H9 (cell line): ENCODE measurements at regions not wholly inside any gene's neighbourhood (a gene's known extent, or its start where the extent isn't known, plus 50 kb on each side); places are given as distances from the start of the nearest gene placed in this dataset.

Source experiments
- DNase-seq: peaks from one replicate; pipeline ENCODE4 v3.0.0-alpha.2; 2017
- H2AFZ ChIP-seq: one replicate; pipeline ENCODE4 v1.6.1; 2013; ENCODE audit warnings: mild to moderate bottlenecking, low read length, control low read depth, moderate library complexity
- H2AK5ac ChIP-seq: 2 replicates; pipeline ENCODE4 v1.6.1; 2013; ENCODE audit warnings: low read length, control low read depth, mixed read lengths; ENCODE audit not compliant: insufficient read length
- H2BK120ac ChIP-seq: one replicate; pipeline ENCODE4 v1.6.1; 2013; ENCODE audit warnings: low read depth, mild to moderate bottlenecking, low read length, control low read depth, inconsistent platforms; ENCODE audit not compliant: poor library complexity, severe bottlenecking
- H2BK12ac ChIP-seq: 2 replicates; pipeline ENCODE4 v1.6.1; 2013; ENCODE audit warnings: low read length, control low read depth, mixed read lengths, low read depth; ENCODE audit not compliant: insufficient read length
- H2BK15ac ChIP-seq: 2 replicates; pipeline ENCODE4 v1.6.1; 2013; ENCODE audit warnings: low read depth, low read length, control low read depth
- H2BK20ac ChIP-seq: one replicate; pipeline ENCODE4 v1.6.1; 2013; ENCODE audit warnings: low read depth, mild to moderate bottlenecking, low read length, control low read depth, inconsistent platforms; ENCODE audit not compliant: poor library complexity, severe bottlenecking
- H2BK5ac ChIP-seq: 2 replicates; pipeline ENCODE4 v1.6.1; 2013; ENCODE audit warnings: low read length, control low read depth, mixed read lengths; ENCODE audit not compliant: insufficient read length
- H3K14ac ChIP-seq: 2 replicates; pipeline ENCODE4 v1.6.1; 2013; ENCODE audit warnings: low read length, control low read depth; ENCODE audit not compliant: insufficient read depth
- H3K18ac ChIP-seq: 2 replicates; pipeline ENCODE4 v1.6.1; 2013; ENCODE audit warnings: low read depth, mild to moderate bottlenecking, mixed read lengths, low read length, control low read depth; ENCODE audit not compliant: insufficient read length
- H3K23ac ChIP-seq: 2 replicates; pipeline ENCODE4 v1.6.1; 2013; ENCODE audit warnings: low read length, control low read depth, mixed read lengths, low read depth; ENCODE audit not compliant: insufficient read length
- H3K23me2 ChIP-seq: 2 replicates; pipeline ENCODE4 v1.6.1; 2013; ENCODE audit warnings: low read depth, mild to moderate bottlenecking, mixed read lengths, low read length, control low read depth; ENCODE audit not compliant: insufficient read length, poor library complexity, severe bottlenecking
- H3K27ac ChIP-seq: 2 replicates; pipeline ENCODE4 v1.5.1; 2013; ENCODE audit warnings: low read length, control low read depth, mixed read lengths, low read depth; ENCODE audit not compliant: insufficient read length
- H3K27me3 ChIP-seq: 2 replicates; pipeline ENCODE4 v1.6.1; 2013; ENCODE audit warnings: low read length, control low read depth, inconsistent platforms; ENCODE audit not compliant: insufficient read depth
- H3K4ac ChIP-seq: 2 replicates; pipeline ENCODE4 v1.6.1; 2013; ENCODE audit warnings: low read depth, mild to moderate bottlenecking, control low read depth, inconsistent platforms, low read length, moderate library complexity
- H3K4me1 ChIP-seq: 2 replicates; pipeline ENCODE4 v1.6.1; 2013; ENCODE audit warnings: low read length, control low read depth, inconsistent platforms; ENCODE audit not compliant: insufficient read depth
- H3K4me2 ChIP-seq: 2 replicates; pipeline ENCODE4 v1.6.1; 2013; ENCODE audit warnings: low read length, control low read depth, mixed read lengths; ENCODE audit not compliant: insufficient read length, insufficient read depth
- H3K56ac ChIP-seq: 2 replicates; pipeline ENCODE4 v1.6.1; 2013; ENCODE audit warnings: low read depth, mild to moderate bottlenecking, mixed read lengths, low read length, control low read depth; ENCODE audit not compliant: insufficient read length
- H3K79me1 ChIP-seq: 2 replicates; pipeline ENCODE4 v1.6.1; 2013; ENCODE audit warnings: low read depth, mild to moderate bottlenecking, moderate library complexity, low read length, control low read depth, inconsistent platforms; ENCODE audit not compliant: insufficient read depth, poor library complexity, severe bottlenecking
- H3K79me2 ChIP-seq: 2 replicates; pipeline ENCODE4 v1.6.1; 2013; ENCODE audit warnings: low read length, control low read depth, inconsistent platforms; ENCODE audit not compliant: insufficient read depth
- H3K9ac ChIP-seq: 2 replicates; pipeline ENCODE4 v1.6.1; 2013; ENCODE audit warnings: low read length, control low read depth, mixed read lengths; ENCODE audit not compliant: insufficient read length; ENCODE audit errors: extremely low read depth
- H3K9me3 ChIP-seq: one replicate; pipeline ENCODE4 v1.6.1; 2013; ENCODE audit warnings: low read depth, low read length, inconsistent platforms; ENCODE audit not compliant: control insufficient read depth
- H3T11ph ChIP-seq: one replicate; pipeline ENCODE4 v1.6.1; 2013; ENCODE audit warnings: mild to moderate bottlenecking, low read length, control low read depth, inconsistent platforms
- H4K20me1 ChIP-seq: one replicate; pipeline ENCODE4 v1.6.1; 2013; ENCODE audit not compliant: control insufficient read depth, insufficient read length, insufficient read depth
- H4K5ac ChIP-seq: 2 replicates; pipeline ENCODE4 v1.6.1; 2013; ENCODE audit warnings: low read depth, mild to moderate bottlenecking, mixed read lengths, low read length, control low read depth; ENCODE audit not compliant: insufficient read length
- H4K8ac ChIP-seq: replicated peaks from 2 replicates; pipeline ENCODE4 v1.6.1; 2013; ENCODE audit warnings: low read length, control low read depth, mixed read lengths, low read depth; ENCODE audit not compliant: insufficient read length
- H4K91ac ChIP-seq: 2 replicates; pipeline ENCODE4 v1.6.1; 2013; ENCODE audit warnings: low read depth, mild to moderate bottlenecking, moderate library complexity, mixed read lengths, low read length, control low read depth; ENCODE audit not compliant: insufficient read length
- H3K27ac Mint-ChIP-seq, 3 experiments: 2 replicates in 2 of 3; 3 replicates in 1 of 3; pipeline ENCODE4 v1.8.0; 2020 to 2021; ENCODE audit warnings: mixed read lengths in 3 of 3, mild to moderate bottlenecking in 1 of 3, moderate library complexity in 1 of 3
- H3K27me3 Mint-ChIP-seq: 2 replicates; pipeline ENCODE4 v1.8.0; 2021; ENCODE audit warnings: low read depth, mild to moderate bottlenecking, moderate library complexity, mixed read lengths
- H3K36me3 Mint-ChIP-seq, 3 experiments: 2 replicates in 2 of 3; 3 replicates in 1 of 3; pipeline ENCODE4 v1.8.0; 2020 to 2021; ENCODE audit warnings: low read depth in 3 of 3, mixed read lengths in 3 of 3; ENCODE audit not compliant: insufficient read depth in 1 of 3
- H3K4me1 Mint-ChIP-seq, 2 experiments: 2 replicates each; pipeline ENCODE4 v1.8.0; 2020; ENCODE audit warnings: mixed read lengths in 2 of 2
- H3K4me3 Mint-ChIP-seq, 2 experiments: 2 replicates in 1 of 2; 3 replicates in 1 of 2; pipeline ENCODE4 v1.8.0; 2020 to 2021; ENCODE audit warnings: mild to moderate bottlenecking in 2 of 2, mixed read lengths in 2 of 2, moderate library complexity in 1 of 2
- H3K9me3 Mint-ChIP-seq, 2 experiments: 2 replicates in 1 of 2; 3 replicates in 1 of 2; pipeline ENCODE4 v1.8.0; 2020; ENCODE audit warnings: mild to moderate bottlenecking in 2 of 2, mixed read lengths in 2 of 2, moderate library complexity in 1 of 2
- CTCF ChIP-seq: fragments of 200-600 bp; sonication (generic); conservative IDR thresholded peaks from 3 replicates; pipeline ENCODE4 v1.8.0; 2021; ENCODE audit warnings: antibody characterized with exemption, mild to moderate bottlenecking
- WGBS: extraction: QIAGEN DNeasy Blood & Tissue Kit; methylation state at CpG from one replicate; pipeline ENCODE4 v1.1.7; 2013; ENCODE audit warnings: missing lambda C conversion rate, low lambda C conversion rate, mixed read lengths; ENCODE audit not compliant: insufficient read length; ENCODE audit errors: extremely low coverage; 5-methylcytosine and 5-hydroxymethylcytosine counted together

GRCh38 chr6:80468398-80468797 lies 361.9 kb downstream of the BCKDHB start:
- Histone ChIP-seq H3K14ac (no peak overlapping the region), H3K27me3 (no peaks in the 10 kb centered on the region), H2BK120ac (no peak overlapping the region), H3K18ac (no peak overlapping the region), H3K27ac (no peak overlapping the region), H3K56ac (no peak overlapping the region), H2BK5ac (no peak overlapping the region), H3K79me2 (no peaks in the 10 kb centered on the region), H2AK5ac (no peak overlapping the region), H3K4me1 (no peaks in the 10 kb centered on the region), H3K4ac (no peak overlapping the region), H4K8ac (no peak overlapping the region), H3K23ac (no peak overlapping the region), H3K23me2 (no peaks in the 10 kb centered on the region), H2BK20ac (no peak overlapping the region), H2BK12ac (no peak overlapping the region), H3K9me3 (no peaks in the 10 kb centered on the region), H3K9ac (no peak overlapping the region), H4K20me1 (no peaks in the 10 kb centered on the region), H2AFZ (no peak overlapping the region), H3K79me1 (no peaks in the 10 kb centered on the region), H2BK15ac (no peak overlapping the region), H4K5ac (no peak overlapping the region), H3T11ph (no peak overlapping the region), H3K4me2 (no peak overlapping the region), H4K91ac (no peak overlapping the region)
- Mint-ChIP-seq H3K27me3 (no peaks in the 10 kb centered on the region), H3K4me3 (no peak overlapping the region), H3K9me3 (no peaks in the 10 kb centered on the region), H3K27ac (no peak overlapping the region), H3K36me3 (no peaks in the 10 kb centered on the region), H3K4me1 (peaks cover 11% of the 10 kb centered on the region in 2 experiments)
- no peak for DNase-seq
- TF ChIP-seq CTCF = no peak
- no CpG with 5 or more reads among the region's 2 CpGs for WGBS
